SH-SY5Y (cell line): ENCODE measurements at regions not wholly inside any gene's neighbourhood (a gene's known extent, or its start where the extent isn't known, plus 50 kb on each side); places are given as distances from the start of the nearest gene placed in this dataset.

ENCODE experiments used
- GATA2 ChIP-seq: IDR thresholded peaks from 2 replicates; pipeline ENCODE4 v1.6.1; 2011; ENCODE audit warnings: mild to moderate bottlenecking, low read depth, low read length
- GATA3 ChIP-seq: IDR thresholded peaks from 2 replicates; pipeline ENCODE4 v1.6.1; 2011; ENCODE audit warnings: low read depth, mild to moderate bottlenecking, low read length, moderate library complexity

GRCh38 chr16:6483469-6484033 is 849.1 kb upstream of the RBFOX1 start:
- no peak for TF ChIP-seq GATA2
- no peak for TF ChIP-seq GATA3
